ENCODE measurements at regions not wholly inside any gene's neighbourhood (a gene's known extent, or its start where the extent isn't known, plus 50 kb on each side); places are given as distances from the start of the nearest gene placed in this dataset.

GRCh38 chr2:207216457-207216856 is 50.7 kb upstream of the KLF7 start:
- no peaks in the 10 kb centered on the region for H3K27me3 Mint-ChIP-seq
- H3K27ac Mint-ChIP-seq: no peak overlapping the region
- TF ChIP-seq CTCF (IDR thresholded peaks at IDR 0.05): no peak
- POLR2A ChIA-PET: no interaction called here
- no peak overlapping the region for H3K4me3 Mint-ChIP-seq
- CTCF ChIA-PET: no interaction called here
- no peak for DNase-seq
- no peaks in the 10 kb centered on the region for H3K36me3 Mint-ChIP-seq (ENCODE audit: low read depth)
- no peaks in the 10 kb centered on the region for H3K4me1 Mint-ChIP-seq
- intact Hi-C loops (cut with micrococcal nuclease): no loop called here
- H3K9me3 Mint-ChIP-seq: peaks cover 5% of the 10 kb centered on the region
- ATAC-seq (ENCODE audit: low read depth): no peak

- ChIA-PET CTCF (no interaction called here), POLR2A (interaction anchor here (0.6 kb wide), 1 partner anchor 68 kb away, joined by 3 read pairs; no protein-coding TSS in a partner anchor)
- DNase-seq: no peak
- H3K9me3 Mint-ChIP-seq: no peaks in the 10 kb centered on the region
- H3K36me3 Mint-ChIP-seq (ENCODE audit: low read depth): no peaks in the 10 kb centered on the region
- H3K4me3 Mint-ChIP-seq: no peak overlapping the region
- intact Hi-C loops (cut with micrococcal nuclease): no loop called here
- no peaks in the 10 kb centered on the region for H3K4me1 Mint-ChIP-seq
- no peak for TF ChIP-seq CTCF (IDR thresholded peaks at IDR 0.05)
- peaks cover 2% of the 10 kb centered on the region for H3K27me3 Mint-ChIP-seq
- H3K27ac Mint-ChIP-seq: no peak overlapping the region
- ATAC-seq (ENCODE audit: low read depth): no peak
Measured at GRCh38 chr2:207217442-207217841, 51.7 kb upstream of the KLF7 start.

GRCh38 chr2:207219081-207219630 is 53.4 kb upstream of the KLF7 start:
- H3K27me3 Mint-ChIP-seq: peaks cover 2% of the 10 kb centered on the region
- ChIA-PET CTCF (interaction anchor here (1.2 kb wide), 1 partner anchor 229 kb away, joined by 3 read pairs; no protein-coding TSS in a partner anchor), POLR2A (no interaction called here)
- intact Hi-C loops (cut with micrococcal nuclease): no loop called here
- H3K4me1 Mint-ChIP-seq: no peaks in the 10 kb centered on the region
- H3K9me3 Mint-ChIP-seq: no peaks in the 10 kb centered on the region
- H3K27ac Mint-ChIP-seq: no peak overlapping the region
- no peak for DNase-seq
- no peak overlapping the region for H3K4me3 Mint-ChIP-seq
- TF ChIP-seq CTCF (IDR thresholded peaks at IDR 0.05): no peak
- H3K36me3 Mint-ChIP-seq (ENCODE audit: low read depth): no peaks in the 10 kb centered on the region
- ATAC-seq (ENCODE audit: low read depth): no peak

GRCh38 chr2:207219676-207220501 is 54.1 kb upstream of the KLF7 start:
- intact Hi-C loops (cut with micrococcal nuclease): no loop called here
- Mint-ChIP-seq H3K27ac (no peak overlapping the region), H3K36me3 (ENCODE audit: low read depth) (no peaks in the 10 kb centered on the region), H3K9me3 (no peaks in the 10 kb centered on the region), H3K4me3 (no peak overlapping the region), H3K27me3 (peaks cover 2% of the 10 kb centered on the region), H3K4me1 (no peaks in the 10 kb centered on the region)
- ATAC-seq (ENCODE audit: low read depth) (no peak), DNase-seq (no peak)
- TF ChIP-seq CTCF (IDR thresholded peaks at IDR 0.05): no peak
- ChIA-PET POLR2A (no interaction called here), CTCF (interaction anchor here (1.2 kb wide), 1 partner anchor 230 kb away, joined by 3 read pairs; no protein-coding TSS in a partner anchor)

GRCh38 chr2:207221731-207222130 is 56.0 kb upstream of the KLF7 start:
- H3K27ac Mint-ChIP-seq: no peak overlapping the region
- POLR2A ChIA-PET: no interaction called here
- intact Hi-C loops (cut with micrococcal nuclease): no loop called here
- no peak for ATAC-seq (ENCODE audit: low read depth)
- no peak for TF ChIP-seq CTCF (IDR thresholded peaks at IDR 0.05)
- CTCF ChIA-PET: no interaction called here
- no peak overlapping the region for H3K4me3 Mint-ChIP-seq
- H3K27me3 Mint-ChIP-seq: peaks cover 2% of the 10 kb centered on the region
- no peak for DNase-seq
- H3K9me3 Mint-ChIP-seq: no peaks in the 10 kb centered on the region
- no peaks in the 10 kb centered on the region for H3K4me1 Mint-ChIP-seq
- no peaks in the 10 kb centered on the region for H3K36me3 Mint-ChIP-seq (ENCODE audit: low read depth)

All from activated B cell treated with CpG ODN at 0.5 μM for 24 hours (primary cell).